ENCODE measurements at regions not wholly inside any gene's neighbourhood (a gene's known extent, or its start where the extent isn't known, plus 50 kb on each side); places are given as distances from the start of the nearest gene placed in this dataset.
A peak's percentile ranks its signal among the peaks of the same experiment; 100 is the strongest.

GRCh38 chr18:67200665-67201064 lies 315.9 kb downstream of the DSEL start:
- no peak for DNase-seq (ENCODE audit: low spot score in 2 of 2)
- H3K4me3 ChIP-seq (ENCODE audit: low read depth, poor library complexity, severe bottlenecking): no peak overlapping the region
- no peak for TF ChIP-seq POLR2A (IDR thresholded peaks at IDR 0.05)
- TF ChIP-seq CTCF (IDR thresholded peaks at IDR 0.05): no peak
- intact Hi-C loops (cut with DNase I; ENCODE audit: low total_unique reads): no loop called here
- WGBS, 2 donors: 74 to 75% methylated on average over 8 of the region's 8 CpGs

- WGBS, 2 donors: 40 to 46% methylated on average over 3 of the region's 3 CpGs
- TF ChIP-seq CTCF (IDR thresholded peaks at IDR 0.05) (peak in 1 of 3 donors; percentile 39), POLR2A (IDR thresholded peaks at IDR 0.05) (no peak)
- H3K4me3 ChIP-seq (ENCODE audit: low read depth, poor library complexity, severe bottlenecking): no peak overlapping the region
- intact Hi-C loops (cut with DNase I; ENCODE audit: low total_unique reads): no loop called here
- DNase-seq (ENCODE audit: low spot score in 2 of 2): no peak
Observed at GRCh38 chr18:67199993-67200617, 316.4 kb downstream of the DSEL start.

- TF ChIP-seq POLR2A (IDR thresholded peaks at IDR 0.05): no peak
- no peak for TF ChIP-seq CTCF (IDR thresholded peaks at IDR 0.05)
- H3K4me3 ChIP-seq (ENCODE audit: low read depth, poor library complexity, severe bottlenecking): no peak overlapping the region
- WGBS, 2 donors: 40 to 52% methylated on average over 5 of the region's 5 CpGs
- intact Hi-C loops (cut with DNase I; ENCODE audit: low total_unique reads): no loop called here
- no peak for DNase-seq (ENCODE audit: low spot score in 2 of 2)
Observed at GRCh38 chr18:67194886-67195285, 321.6 kb downstream of the DSEL start.

- TF ChIP-seq CTCF (IDR thresholded peaks at IDR 0.05): no peak
- TF ChIP-seq POLR2A (IDR thresholded peaks at IDR 0.05): no peak
- no peak for DNase-seq (ENCODE audit: low spot score in 2 of 2)
- H3K4me3 ChIP-seq (ENCODE audit: low read depth, poor library complexity, severe bottlenecking): no peak overlapping the region
- WGBS, 2 donors: 60 to 67% methylated on average over 5 of the region's 5 CpGs
- intact Hi-C loops (cut with DNase I; ENCODE audit: low total_unique reads): no loop called here
Observed at GRCh38 chr18:67192535-67192934, 324.0 kb downstream of the DSEL start.

GRCh38 chr18:67183398-67183797 lies 333.1 kb downstream of the DSEL start:
- no peak for DNase-seq (ENCODE audit: low spot score in 2 of 2)
- no peak overlapping the region for H3K4me3 ChIP-seq (ENCODE audit: low read depth, poor library complexity, severe bottlenecking)
- intact Hi-C loops (cut with DNase I; ENCODE audit: low total_unique reads): no loop called here
- no peak for TF ChIP-seq CTCF (IDR thresholded peaks at IDR 0.05)
- no peak for TF ChIP-seq POLR2A (IDR thresholded peaks at IDR 0.05)
- WGBS, 2 donors: 63 to 68% methylated on average over 4 of the region's 4 CpGs

- intact Hi-C loops (cut with DNase I; ENCODE audit: low total_unique reads): no loop called here
- WGBS, 2 donors: 47 to 52% methylated on average over 3 of the region's 3 CpGs
- TF ChIP-seq POLR2A (IDR thresholded peaks at IDR 0.05) (no peak), CTCF (IDR thresholded peaks at IDR 0.05) (no peak)
Observed at GRCh38 chr18:67179726-67180125, 336.8 kb downstream of the DSEL start.

More at GRCh38 chr18:67179726-67180125, 336.8 kb downstream of the DSEL start:
- no peak for DNase-seq (ENCODE audit: low spot score in 2 of 2)
- H3K4me3 ChIP-seq (ENCODE audit: low read depth, poor library complexity, severe bottlenecking): no peak overlapping the region

Measured in lower leg skin (tissue), 4 donors.